ENCODE measurements at regions not wholly inside any gene's neighbourhood (a gene's known extent, or its start where the extent isn't known, plus 50 kb on each side); places are given as distances from the start of the nearest gene placed in this dataset.

DNA sequence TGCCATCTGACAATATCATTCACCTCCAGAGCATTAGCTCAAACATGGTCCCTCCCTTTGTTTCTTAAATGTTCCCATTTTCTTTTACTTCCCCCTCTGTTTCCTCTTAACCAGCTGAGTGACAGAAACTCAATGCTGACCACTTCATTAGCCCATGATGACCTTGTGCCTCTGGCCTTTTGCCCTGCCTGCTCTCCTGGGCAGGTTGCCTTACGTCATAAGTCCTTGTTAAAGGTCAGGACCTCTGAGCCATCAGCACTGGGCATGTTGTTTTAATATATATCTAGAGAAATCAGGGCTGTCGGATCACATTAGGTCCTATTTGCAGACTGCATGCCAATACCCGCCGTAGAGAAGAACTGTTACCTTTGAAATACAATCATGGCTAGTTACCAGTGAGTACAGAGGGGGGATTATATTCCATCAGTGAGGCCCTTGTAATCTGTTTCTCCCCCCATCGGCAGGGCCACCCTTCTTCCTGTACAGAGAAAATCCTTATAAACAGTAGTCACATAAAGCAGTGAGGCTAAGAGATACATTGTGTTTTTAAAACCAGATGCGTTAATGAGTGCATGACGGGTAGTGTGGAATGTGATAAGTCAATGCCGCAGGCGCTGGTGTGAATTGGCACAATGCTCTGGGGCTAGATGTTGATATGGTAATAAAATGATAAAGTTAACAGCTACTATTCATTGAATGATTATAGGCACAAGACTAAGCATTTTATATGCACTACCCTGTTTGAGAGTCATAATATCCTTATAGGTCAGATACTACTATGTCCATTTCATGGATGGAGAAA is 94.3 kb upstream of the ZFHX3 start (continued):
- TF ChIP-seq, protein P1, sequence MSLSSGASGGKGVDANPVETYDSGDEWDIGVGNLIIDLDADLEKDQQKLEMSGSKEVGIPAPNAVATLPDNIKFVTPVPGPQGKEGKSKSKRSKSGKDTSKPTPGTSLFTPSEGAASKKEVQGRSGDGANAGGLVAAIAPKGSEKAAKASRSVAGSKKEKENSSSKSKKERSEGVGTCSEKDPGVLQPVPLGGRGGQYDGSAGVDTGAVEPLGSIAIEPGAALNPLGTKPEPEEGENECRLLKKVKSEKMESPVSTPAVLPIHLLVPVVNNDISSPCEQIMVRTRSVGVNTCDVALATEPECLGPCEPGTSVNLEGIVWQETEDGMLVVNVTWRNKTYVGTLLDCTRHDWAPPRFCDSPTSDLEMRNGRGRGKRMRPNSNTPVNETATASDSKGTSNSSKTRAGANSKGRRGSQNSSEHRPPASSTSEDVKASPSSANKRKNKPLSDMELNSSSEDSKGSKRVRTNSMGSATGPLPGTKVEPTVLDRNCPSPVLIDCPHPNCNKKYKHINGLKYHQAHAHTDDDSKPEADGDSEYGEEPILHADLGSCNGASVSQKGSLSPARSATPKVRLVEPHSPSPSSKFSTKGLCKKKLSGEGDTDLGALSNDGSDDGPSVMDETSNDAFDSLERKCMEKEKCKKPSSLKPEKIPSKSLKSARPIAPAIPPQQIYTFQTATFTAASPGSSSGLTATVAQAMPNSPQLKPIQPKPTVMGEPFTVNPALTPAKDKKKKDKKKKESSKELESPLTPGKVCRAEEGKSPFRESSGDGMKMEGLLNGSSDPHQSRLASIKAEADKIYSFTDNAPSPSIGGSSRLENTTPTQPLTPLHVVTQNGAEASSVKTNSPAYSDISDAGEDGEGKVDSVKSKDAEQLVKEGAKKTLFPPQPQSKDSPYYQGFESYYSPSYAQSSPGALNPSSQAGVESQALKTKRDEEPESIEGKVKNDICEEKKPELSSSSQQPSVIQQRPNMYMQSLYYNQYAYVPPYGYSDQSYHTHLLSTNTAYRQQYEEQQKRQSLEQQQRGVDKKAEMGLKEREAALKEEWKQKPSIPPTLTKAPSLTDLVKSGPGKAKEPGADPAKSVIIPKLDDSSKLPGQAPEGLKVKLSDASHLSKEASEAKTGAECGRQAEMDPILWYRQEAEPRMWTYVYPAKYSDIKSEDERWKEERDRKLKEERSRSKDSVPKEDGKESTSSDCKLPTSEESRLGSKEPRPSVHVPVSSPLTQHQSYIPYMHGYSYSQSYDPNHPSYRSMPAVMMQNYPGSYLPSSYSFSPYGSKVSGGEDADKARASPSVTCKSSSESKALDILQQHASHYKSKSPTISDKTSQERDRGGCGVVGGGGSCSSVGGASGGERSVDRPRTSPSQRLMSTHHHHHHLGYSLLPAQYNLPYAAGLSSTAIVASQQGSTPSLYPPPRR (CRISPR knock-in tag; IDR thresholded peaks at IDR 0.05; ENCODE audit: borderline replicate concordance) = no peak
- peak; percentile 45; the same call in 1 of the 2 replicates for TF ChIP-seq ZNF670 (CRISPR knock-in tag; IDR thresholded peaks at IDR 0.05; ENCODE audit: borderline replicate concordance)
- peak; percentile 67 for TF ChIP-seq ATF7 (IDR thresholded peaks at IDR 0.05)
- TF ChIP-seq ATF7 (CRISPR knock-in tag; IDR thresholded peaks at IDR 0.05) = no peak
- TF ChIP-seq, protein P2, sequence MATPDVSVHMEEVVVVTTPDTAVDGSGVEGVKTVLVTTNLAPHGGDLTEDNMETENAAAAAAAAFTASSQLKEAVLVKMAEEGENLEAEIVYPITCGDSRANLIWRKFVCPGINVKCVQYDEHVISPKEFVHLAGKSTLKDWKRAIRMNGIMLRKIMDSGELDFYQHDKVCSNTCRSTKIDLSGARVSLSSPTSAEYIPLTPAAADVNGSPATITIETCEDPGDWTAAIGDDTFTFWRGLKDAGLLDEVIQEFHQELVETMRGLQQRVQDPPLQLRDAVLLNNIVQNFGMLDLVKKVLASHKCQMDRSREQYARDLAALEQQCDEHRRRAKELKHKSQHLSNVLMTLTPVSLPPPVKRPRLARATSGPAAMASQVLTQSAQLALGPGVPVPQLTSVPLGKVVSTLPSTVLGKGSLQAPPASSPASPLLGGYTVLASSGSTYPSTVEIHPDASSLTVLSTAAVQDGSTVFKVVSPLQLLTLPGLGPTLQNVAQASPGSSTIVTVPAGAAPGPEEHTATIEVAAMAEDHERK (CRISPR knock-in tag; IDR thresholded peaks at IDR 0.05; ENCODE audit: low read depth) = no peak
- TF ChIP-seq NFIC (IDR thresholded peaks at IDR 0.05; ENCODE audit: low read length) = no peak
- TF ChIP-seq ZNF891 (CRISPR knock-in tag; IDR thresholded peaks at IDR 0.05) = no peak
- TF ChIP-seq, protein P3, sequence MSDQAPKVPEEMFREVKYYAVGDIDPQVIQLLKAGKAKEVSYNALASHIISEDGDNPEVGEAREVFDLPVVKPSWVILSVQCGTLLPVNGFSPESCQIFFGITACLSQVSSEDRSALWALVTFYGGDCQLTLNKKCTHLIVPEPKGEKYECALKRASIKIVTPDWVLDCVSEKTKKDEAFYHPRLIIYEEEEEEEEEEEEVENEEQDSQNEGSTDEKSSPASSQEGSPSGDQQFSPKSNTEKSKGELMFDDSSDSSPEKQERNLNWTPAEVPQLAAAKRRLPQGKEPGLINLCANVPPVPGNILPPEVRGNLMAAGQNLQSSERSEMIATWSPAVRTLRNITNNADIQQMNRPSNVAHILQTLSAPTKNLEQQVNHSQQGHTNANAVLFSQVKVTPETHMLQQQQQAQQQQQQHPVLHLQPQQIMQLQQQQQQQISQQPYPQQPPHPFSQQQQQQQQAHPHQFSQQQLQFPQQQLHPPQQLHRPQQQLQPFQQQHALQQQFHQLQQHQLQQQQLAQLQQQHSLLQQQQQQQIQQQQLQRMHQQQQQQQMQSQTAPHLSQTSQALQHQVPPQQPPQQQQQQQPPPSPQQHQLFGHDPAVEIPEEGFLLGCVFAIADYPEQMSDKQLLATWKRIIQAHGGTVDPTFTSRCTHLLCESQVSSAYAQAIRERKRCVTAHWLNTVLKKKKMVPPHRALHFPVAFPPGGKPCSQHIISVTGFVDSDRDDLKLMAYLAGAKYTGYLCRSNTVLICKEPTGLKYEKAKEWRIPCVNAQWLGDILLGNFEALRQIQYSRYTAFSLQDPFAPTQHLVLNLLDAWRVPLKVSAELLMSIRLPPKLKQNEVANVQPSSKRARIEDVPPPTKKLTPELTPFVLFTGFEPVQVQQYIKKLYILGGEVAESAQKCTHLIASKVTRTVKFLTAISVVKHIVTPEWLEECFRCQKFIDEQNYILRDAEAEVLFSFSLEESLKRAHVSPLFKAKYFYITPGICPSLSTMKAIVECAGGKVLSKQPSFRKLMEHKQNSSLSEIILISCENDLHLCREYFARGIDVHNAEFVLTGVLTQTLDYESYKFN (CRISPR knock-in tag; conservative IDR thresholded peaks at IDR 0.05) = peak; percentile 15; the same call in 1 of the 2 replicates
- TF ChIP-seq, protein P4, sequence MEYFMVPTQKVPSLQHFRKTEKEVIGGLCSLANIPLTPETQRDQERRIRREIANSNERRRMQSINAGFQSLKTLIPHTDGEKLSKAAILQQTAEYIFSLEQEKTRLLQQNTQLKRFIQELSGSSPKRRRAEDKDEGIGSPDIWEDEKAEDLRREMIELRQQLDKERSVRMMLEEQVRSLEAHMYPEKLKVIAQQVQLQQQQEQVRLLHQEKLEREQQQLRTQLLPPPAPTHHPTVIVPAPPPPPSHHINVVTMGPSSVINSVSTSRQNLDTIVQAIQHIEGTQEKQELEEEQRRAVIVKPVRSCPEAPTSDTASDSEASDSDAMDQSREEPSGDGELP (IDR thresholded peaks at IDR 0.05; ENCODE audit: borderline replicate concordance, low read depth) = peak; percentile 17; the same call in 1 of the 2 replicates
- TF ChIP-seq NFE2L1 (CRISPR knock-in tag; IDR thresholded peaks at IDR 0.05; ENCODE audit: borderline replicate concordance) = no peak
- TF ChIP-seq ZBTB7A (CRISPR knock-in tag; IDR thresholded peaks at IDR 0.05) = no peak
- TF ChIP-seq ESRRA (CRISPR knock-in tag; IDR thresholded peaks at IDR 0.05; ENCODE audit: low read depth) = peak; percentile 96
- TF ChIP-seq ZNF7 (CRISPR knock-in tag; IDR thresholded peaks at IDR 0.05) = no peak
- peak; percentile 81 for TF ChIP-seq NR2F6 (IDR thresholded peaks at IDR 0.05)
- peak; percentile 83 for TF ChIP-seq NR2F6 (CRISPR knock-in tag; IDR thresholded peaks at IDR 0.05)
- TF ChIP-seq ZSCAN12 (CRISPR knock-in tag; IDR thresholded peaks at IDR 0.05) = no peak
- no peak for TF ChIP-seq REPIN1 (CRISPR knock-in tag; IDR thresholded peaks at IDR 0.05; ENCODE audit: borderline replicate concordance, low read depth)
- no peak for TF ChIP-seq ERF (CRISPR knock-in tag; IDR thresholded peaks at IDR 0.05)
- TF ChIP-seq ZNF605 (CRISPR knock-in tag; IDR thresholded peaks at IDR 0.05) = no peak
- no peak for TF ChIP-seq NFIB (CRISPR knock-in tag; IDR thresholded peaks at IDR 0.05; ENCODE audit: borderline replicate concordance)
- no peak for TF ChIP-seq RELA (CRISPR knock-in tag; IDR thresholded peaks at IDR 0.05)

All from HepG2 (cell line).